Ishikawa (cell line): ENCODE measurements at regions not wholly inside any gene's neighbourhood (a gene's known extent, or its start where the extent isn't known, plus 50 kb on each side); places are given as distances from the start of the nearest gene placed in this dataset.

Experiments
- CEBPB ChIP-seq: IDR thresholded peaks from 2 replicates; pipeline ENCODE4 v1.6.1; 2012
- EGR1 ChIP-seq: IDR thresholded peaks from 2 replicates; pipeline ENCODE4 v1.6.1; 2012
- EP300 ChIP-seq: IDR thresholded peaks from 2 replicates; pipeline ENCODE4 v1.6.1; 2012; ENCODE audit warnings: borderline replicate concordance
- FOXM1 ChIP-seq: IDR thresholded peaks from 2 replicates; pipeline ENCODE4 v1.6.1; 2012; ENCODE audit warnings: low read depth, borderline replicate concordance
- RAD21 ChIP-seq: IDR thresholded peaks from 2 replicates; pipeline ENCODE4 v1.6.1; 2012; ENCODE audit warnings: low read depth
- TAF1 ChIP-seq: IDR thresholded peaks from 2 replicates; pipeline ENCODE4 v1.6.1; 2012; ENCODE audit warnings: low read depth, mild to moderate bottlenecking
- TCF12 ChIP-seq: IDR thresholded peaks from 2 replicates; pipeline ENCODE4 v1.6.1; 2012; ENCODE audit warnings: low read depth
- TEAD4 ChIP-seq: IDR thresholded peaks from 2 replicates; pipeline ENCODE4 v1.6.1; 2012
- YY1 ChIP-seq: IDR thresholded peaks from 2 replicates; pipeline ENCODE4 v1.6.1; 2012; ENCODE audit warnings: low read depth
- ZBTB7A ChIP-seq: IDR thresholded peaks from 2 replicates; pipeline ENCODE4 v1.6.1; 2012; ENCODE audit warnings: low read depth
- TF ChIP-seq, protein P1 (sequence below): IDR thresholded peaks from 2 replicates; pipeline ENCODE4 v1.6.1; 2012; ENCODE audit warnings: low read depth, mild to moderate bottlenecking
- TF ChIP-seq, protein P2 (sequence below): IDR thresholded peaks from 2 replicates; pipeline ENCODE4 v1.6.1; 2012

DNA sequence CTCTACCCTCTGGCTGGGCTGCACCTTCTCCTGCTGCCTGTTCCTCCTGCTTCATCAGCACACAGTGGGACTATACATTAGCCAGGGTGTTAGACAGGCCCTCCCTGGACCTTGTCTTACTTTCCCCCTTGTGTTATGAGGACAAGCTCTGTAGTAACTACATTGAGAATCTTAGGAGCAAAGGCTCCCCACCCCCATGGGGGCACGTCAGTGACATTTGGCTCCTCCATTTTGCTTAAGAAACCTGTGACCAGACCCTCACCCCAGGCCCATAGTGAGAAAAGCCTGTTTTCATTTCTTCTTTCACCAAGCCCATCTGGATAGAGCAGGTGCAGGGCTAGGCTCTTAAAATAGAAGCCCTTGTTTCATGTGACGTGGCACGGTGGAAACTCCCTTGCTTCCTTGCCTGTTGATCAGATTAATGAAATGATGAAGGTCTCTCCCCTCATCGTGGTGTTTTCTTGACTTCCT, 146.7 kb downstream of the RPIA start:
- no peak for TF ChIP-seq EP300
- no peak for TF ChIP-seq TCF12
- TF ChIP-seq, protein P1, sequence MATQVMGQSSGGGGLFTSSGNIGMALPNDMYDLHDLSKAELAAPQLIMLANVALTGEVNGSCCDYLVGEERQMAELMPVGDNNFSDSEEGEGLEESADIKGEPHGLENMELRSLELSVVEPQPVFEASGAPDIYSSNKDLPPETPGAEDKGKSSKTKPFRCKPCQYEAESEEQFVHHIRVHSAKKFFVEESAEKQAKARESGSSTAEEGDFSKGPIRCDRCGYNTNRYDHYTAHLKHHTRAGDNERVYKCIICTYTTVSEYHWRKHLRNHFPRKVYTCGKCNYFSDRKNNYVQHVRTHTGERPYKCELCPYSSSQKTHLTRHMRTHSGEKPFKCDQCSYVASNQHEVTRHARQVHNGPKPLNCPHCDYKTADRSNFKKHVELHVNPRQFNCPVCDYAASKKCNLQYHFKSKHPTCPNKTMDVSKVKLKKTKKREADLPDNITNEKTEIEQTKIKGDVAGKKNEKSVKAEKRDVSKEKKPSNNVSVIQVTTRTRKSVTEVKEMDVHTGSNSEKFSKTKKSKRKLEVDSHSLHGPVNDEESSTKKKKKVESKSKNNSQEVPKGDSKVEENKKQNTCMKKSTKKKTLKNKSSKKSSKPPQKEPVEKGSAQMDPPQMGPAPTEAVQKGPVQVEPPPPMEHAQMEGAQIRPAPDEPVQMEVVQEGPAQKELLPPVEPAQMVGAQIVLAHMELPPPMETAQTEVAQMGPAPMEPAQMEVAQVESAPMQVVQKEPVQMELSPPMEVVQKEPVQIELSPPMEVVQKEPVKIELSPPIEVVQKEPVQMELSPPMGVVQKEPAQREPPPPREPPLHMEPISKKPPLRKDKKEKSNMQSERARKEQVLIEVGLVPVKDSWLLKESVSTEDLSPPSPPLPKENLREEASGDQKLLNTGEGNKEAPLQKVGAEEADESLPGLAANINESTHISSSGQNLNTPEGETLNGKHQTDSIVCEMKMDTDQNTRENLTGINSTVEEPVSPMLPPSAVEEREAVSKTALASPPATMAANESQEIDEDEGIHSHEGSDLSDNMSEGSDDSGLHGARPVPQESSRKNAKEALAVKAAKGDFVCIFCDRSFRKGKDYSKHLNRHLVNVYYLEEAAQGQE = no peak
- no peak for TF ChIP-seq TEAD4
- TF ChIP-seq RAD21 = no peak
- no peak for TF ChIP-seq ZBTB7A
- TF ChIP-seq FOXM1 = no peak
- TF ChIP-seq YY1 = no peak
- TF ChIP-seq, protein P2, sequence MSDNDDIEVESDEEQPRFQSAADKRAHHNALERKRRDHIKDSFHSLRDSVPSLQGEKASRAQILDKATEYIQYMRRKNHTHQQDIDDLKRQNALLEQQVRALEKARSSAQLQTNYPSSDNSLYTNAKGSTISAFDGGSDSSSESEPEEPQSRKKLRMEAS = no peak
- TF ChIP-seq CEBPB = no peak
- TF ChIP-seq TAF1 = no peak
- TF ChIP-seq EGR1 = no peak
